Prostate gland (tissue), 2 donors: ENCODE measurements at regions not wholly inside any gene's neighbourhood (a gene's known extent, or its start where the extent isn't known, plus 50 kb on each side); places are given as distances from the start of the nearest gene placed in this dataset.
"Not testable (repeated sequence)": the region's sequence is repeated elsewhere in the genome, so short reads cannot be mapped to it uniquely, and the experiment has no call there.

Experiments
- DNase-seq: peaks from one replicate; pipeline ENCODE4 v3.0.0-alpha.2; 2019; ENCODE audit warnings: low spot score
- H3K27ac ChIP-seq, 2 donors: fragments of 200-600 bp; sonication (generic); 2 replicates each; pipeline ENCODE4 v1.5.1; 2017 to 2019
- H3K27me3 ChIP-seq: fragments of 200-600 bp; sonication (generic); replicated peaks from 2 replicates; pipeline ENCODE4 v1.5.1; 2019; ENCODE audit not compliant: insufficient read depth
- H3K36me3 ChIP-seq, 2 donors: fragments of 200-600 bp; sonication (generic); 1 replicate in 1 of 2; 2 replicates in 1 of 2; pipeline versions ENCODE4 v1.5.1 to v1.8.1; 2017 to 2019
- H3K4me1 ChIP-seq: fragments of 200-600 bp; sonication (generic); replicated peaks from 2 replicates; pipeline ENCODE4 v1.5.1; 2019
- H3K4me3 ChIP-seq, 2 donors: fragments of 200-600 bp; sonication (generic); 2 replicates each; pipeline ENCODE4 v1.5.1; 2017 to 2019
- H3K9me3 ChIP-seq: fragments of 200-600 bp; sonication (generic); 2 replicates; pipeline ENCODE4 v1.5.1; 2017
- WGBS: methylation state at CpG from one replicate; pipeline ENCODE4 v1.1.5; 2018; 5-methylcytosine and 5-hydroxymethylcytosine counted together
- intact Hi-C: fragments of 100-400 bp; cut with DNase I; formaldehyde crosslinking; loops from one replicate; pipeline ENCODE4 v1.14.2; 2022

DNA sequence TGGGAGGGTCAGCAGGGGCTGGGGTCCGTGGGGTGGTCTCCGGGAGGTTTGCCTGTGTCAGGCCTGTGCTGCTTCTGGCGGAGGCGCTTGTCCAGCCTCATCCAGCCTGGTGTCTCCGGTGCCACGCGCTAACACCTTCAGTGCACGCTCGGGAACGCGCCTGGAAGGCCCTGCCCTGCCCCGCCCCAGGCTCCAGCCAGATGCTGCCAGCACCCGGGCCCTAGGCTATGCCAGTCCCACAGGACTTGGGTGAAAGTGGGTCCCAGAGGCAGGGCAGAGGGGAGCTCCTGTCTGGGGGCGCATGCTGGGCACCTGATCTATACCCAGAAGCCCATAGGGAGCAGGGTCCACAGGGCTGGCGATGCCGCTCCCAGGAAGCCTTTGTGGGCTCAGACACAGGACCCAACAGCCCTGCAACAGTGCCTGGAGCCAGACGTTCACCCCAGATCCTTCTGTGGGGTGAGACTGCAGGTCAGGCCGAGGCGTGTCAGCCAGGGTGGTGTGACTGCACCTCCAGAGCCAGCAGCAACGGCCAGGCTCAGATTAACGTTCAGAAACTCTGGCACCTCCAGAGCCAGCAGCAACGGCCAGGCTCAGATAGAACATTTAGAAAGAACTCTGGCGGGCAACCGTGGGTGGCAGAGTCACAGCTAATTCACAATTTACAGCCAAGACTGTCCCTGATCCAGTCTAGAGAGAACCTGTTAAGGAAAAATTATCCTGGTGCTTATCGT is 5423.2 kb upstream of the TPTE start:
- H3K27ac ChIP-seq, H3K36me3 ChIP-seq, H3K4me3 ChIP-seq, intact Hi-C loops, H3K4me1 ChIP-seq, DNase-seq, H3K9me3 ChIP-seq, H3K27me3 ChIP-seq: not testable (repeated sequence)
- 82% methylated on average over 4 of the region's 25 CpGs for WGBS

DNA sequence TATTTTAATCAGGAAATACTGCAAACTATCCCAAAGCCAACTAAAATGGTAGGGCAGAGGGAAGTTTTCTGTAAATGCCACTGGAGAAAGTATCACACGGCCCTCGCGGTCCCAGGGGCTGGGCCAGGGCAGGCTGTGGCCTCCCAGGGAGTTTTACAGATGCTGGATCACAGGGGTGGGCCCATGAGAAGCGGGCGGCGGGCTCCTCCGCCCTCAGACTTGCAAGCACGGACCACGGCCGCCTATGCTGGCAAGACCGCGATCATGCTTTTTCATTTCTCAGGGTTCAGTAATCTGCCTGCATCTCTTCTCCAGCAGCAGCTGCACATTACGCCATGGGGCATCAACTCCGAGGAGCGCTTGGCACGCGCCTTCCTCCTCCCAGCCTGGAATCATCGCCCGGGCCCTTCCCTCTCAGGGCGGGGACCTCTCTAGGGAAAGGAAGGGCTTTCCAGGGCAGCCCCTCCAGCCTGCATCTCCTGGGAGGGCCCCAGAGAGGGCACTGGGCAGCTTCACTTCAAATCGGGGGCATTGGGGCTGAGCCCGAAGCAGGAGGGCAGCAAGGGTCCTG is 5420.7 kb upstream of the TPTE start:
- H3K27ac ChIP-seq, H3K27me3 ChIP-seq, H3K9me3 ChIP-seq, DNase-seq, H3K36me3 ChIP-seq, H3K4me3 ChIP-seq, H3K4me1 ChIP-seq, intact Hi-C loops: not testable (repeated sequence)
- no CpG with 5 or more reads among the region's 22 CpGs for WGBS

DNA sequence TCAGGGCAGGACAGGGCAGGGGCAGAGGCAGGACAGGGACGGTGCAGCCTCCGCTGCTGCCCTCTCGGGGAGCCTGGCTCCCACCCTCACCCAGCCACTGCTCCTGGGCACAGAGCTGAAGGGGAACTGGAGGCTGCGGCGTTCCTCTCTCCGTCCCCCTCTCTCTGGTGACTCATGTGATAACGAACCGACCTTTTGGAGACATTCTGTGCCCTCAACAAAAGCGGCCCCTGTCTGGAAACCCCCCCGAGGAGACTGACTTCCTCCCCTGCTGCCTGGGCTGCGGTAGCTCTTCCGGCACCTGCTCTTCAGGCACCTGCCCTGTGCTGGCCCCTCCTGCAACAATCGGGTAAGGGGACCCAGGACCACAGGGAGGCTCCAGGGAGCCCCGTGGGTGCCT is 5419.6 kb upstream of the TPTE start:
- H3K9me3 ChIP-seq, H3K36me3 ChIP-seq, H3K4me3 ChIP-seq, H3K4me1 ChIP-seq, H3K27ac ChIP-seq, intact Hi-C loops, DNase-seq, H3K27me3 ChIP-seq: not testable (repeated sequence)
- 50% methylated on average over 2 of the region's 14 CpGs for WGBS

DNA sequence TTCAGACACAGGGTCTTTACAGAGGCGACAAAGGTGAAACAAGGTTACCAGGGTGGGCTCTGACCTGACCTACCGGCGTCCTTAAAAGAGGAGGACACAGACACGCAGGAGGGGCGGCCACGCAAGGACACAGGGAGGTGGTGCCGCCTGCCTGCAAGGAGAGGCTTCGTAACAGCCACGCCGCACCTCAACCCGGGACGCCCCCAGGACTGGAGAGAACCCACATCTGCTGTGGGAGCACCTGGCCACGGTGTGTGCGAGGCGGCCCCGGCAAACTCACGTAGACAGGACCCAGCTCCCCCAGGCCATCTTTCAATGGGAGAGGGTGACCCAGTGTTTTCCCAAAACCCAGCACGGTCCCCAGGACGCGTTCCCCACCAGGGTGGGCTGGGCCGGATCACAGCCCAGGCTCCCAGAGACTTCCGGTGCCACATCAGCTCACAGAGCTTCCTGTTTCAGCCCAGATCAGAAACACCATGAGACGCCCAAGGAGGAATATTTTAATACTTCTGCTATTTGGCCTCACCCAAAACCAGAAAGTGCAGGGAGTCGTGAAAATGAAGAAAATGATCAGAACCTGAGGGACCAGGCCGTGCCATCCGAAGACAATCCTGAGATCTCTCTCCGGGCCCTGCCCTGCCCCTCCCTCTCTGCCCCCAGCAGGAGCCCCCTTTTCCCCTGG is 5417.4 kb upstream of the TPTE start:
- H3K27me3 ChIP-seq, DNase-seq, H3K27ac ChIP-seq, H3K9me3 ChIP-seq, H3K36me3 ChIP-seq, intact Hi-C loops, H3K4me1 ChIP-seq, H3K4me3 ChIP-seq: not testable (repeated sequence)
- 76% methylated on average over 4 of the region's 27 CpGs for WGBS

DNA sequence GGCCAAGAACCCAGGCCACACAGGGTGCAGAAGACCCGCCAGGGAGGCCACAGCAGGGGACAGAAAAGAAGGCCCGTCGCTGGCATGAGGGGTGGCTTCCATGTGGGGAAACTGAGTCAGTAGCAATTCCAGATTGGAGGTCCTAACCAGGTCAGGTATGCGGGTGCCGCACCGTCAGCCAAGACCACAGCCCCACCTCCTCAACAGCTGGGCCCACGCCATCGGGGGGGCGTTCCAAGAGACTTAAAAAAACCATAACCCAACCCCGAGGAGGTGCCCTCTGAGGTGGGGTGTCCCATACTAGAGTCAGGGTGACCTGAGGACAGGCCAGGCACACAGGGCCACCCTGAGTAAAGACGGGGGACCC is 5416.8 kb upstream of the TPTE start:
- no CpG with 5 or more reads among the region's 11 CpGs for WGBS
- intact Hi-C loops, DNase-seq: not testable (repeated sequence)

DNA sequence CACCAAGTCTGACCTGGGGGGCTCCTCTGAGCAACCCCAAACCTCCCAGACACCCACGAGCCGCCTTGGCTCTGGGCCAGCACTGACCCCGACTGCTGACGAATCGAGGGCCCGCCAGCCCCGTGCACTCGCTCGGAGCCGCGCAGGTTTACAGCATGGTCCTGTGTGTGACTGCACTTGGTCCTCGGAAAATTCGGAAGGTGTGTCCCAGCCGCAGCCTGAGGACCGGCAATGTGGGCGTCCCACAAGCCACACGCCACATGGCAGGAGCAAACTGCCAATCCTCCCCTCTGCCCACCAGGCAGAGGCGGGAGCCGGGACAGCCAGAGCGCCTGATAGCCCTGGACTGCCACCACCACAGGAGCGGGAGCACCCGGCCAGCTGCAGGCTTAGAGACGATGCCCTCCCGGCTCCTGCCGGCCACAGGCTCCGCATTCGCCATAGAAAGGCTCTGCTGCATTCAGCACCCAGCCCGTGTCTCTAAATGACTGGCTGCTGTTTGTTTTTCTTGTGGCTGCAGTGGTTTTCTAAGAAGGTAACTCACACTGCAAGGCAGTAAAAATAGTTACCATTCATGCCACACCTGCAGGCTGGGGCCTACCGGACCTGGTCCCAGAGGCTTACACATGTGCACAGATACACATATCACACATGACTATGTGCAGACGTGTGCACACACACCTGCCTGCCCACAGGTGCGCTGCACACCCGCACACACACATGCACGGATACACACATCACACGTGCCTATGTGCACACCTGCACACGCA is 5415.3 kb upstream of the TPTE start:
- H3K4me3 ChIP-seq, DNase-seq, H3K36me3 ChIP-seq, H3K9me3 ChIP-seq, intact Hi-C loops, H3K27me3 ChIP-seq, H3K27ac ChIP-seq, H3K4me1 ChIP-seq: not testable (repeated sequence)
- WGBS = no CpG with 5 or more reads among the region's 35 CpGs

More for the DNA sequence above, 5416.8 kb upstream of the TPTE start:
- not testable (repeated sequence) for H3K27me3 ChIP-seq, H3K9me3 ChIP-seq, H3K27ac ChIP-seq, H3K4me1 ChIP-seq, H3K4me3 ChIP-seq, H3K36me3 ChIP-seq

DNA sequence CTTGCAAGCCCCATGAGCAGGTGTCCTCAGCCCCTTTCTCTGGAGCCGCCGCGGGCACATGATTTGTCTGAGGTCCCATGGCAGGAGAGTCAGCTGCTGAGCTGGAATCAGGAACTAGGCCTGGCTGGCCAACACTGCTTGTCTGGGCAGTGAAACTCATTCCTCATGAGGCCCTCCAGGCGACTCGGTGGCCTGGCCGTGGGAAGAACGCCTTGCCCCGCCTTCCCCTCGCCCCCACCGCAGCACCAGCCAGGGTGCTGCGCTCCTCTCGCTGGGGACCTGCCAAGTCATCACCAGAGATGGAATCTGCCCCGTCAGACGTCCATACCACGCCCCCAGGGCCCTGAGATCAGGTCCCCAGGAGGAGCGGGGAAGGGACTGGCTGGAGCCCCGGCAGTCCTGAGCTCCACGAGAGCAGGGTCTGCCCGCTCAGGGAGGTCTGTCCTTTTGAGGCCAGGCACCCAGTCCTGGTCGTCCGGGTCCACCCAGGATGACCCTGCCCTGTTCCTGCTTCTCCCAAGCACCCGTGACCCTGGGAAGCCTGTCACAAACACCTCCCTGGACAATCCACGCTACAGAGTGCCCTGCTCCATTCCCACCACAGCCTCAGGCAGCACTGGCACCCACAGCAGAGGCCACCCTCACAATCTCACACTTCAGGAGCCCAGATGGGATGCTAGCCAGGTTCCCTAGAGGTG is 5414.5 kb upstream of the TPTE start:
- H3K4me1 ChIP-seq, H3K27me3 ChIP-seq, H3K36me3 ChIP-seq, H3K4me3 ChIP-seq, intact Hi-C loops, DNase-seq, H3K9me3 ChIP-seq, H3K27ac ChIP-seq: not testable (repeated sequence)
- WGBS = no CpG with 5 or more reads among the region's 23 CpGs

DNA sequence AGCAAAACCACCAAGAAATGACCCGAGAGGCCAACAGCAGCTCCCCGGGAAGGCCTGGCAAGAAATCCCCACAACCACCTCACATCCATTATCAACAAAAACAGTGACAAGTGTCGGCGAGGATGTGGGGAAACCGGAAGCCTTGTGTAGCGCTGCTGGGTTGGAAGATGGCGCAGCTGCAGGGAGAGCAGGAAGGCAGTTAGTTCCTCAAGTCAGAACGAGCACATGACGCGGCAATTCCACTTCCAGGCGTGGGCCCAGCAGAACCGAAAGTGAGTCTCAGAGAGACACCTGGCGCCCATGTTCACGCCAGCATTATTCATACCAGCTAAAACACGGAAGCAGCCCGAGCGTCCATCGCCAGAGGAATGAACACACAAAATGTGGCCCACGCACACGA is 5413.7 kb upstream of the TPTE start:
- intact Hi-C loops, H3K27ac ChIP-seq, H3K27me3 ChIP-seq, H3K4me1 ChIP-seq, DNase-seq, H3K4me3 ChIP-seq, H3K9me3 ChIP-seq, H3K36me3 ChIP-seq: not testable (repeated sequence)
- WGBS = no CpG with 5 or more reads among the region's 20 CpGs

DNA sequence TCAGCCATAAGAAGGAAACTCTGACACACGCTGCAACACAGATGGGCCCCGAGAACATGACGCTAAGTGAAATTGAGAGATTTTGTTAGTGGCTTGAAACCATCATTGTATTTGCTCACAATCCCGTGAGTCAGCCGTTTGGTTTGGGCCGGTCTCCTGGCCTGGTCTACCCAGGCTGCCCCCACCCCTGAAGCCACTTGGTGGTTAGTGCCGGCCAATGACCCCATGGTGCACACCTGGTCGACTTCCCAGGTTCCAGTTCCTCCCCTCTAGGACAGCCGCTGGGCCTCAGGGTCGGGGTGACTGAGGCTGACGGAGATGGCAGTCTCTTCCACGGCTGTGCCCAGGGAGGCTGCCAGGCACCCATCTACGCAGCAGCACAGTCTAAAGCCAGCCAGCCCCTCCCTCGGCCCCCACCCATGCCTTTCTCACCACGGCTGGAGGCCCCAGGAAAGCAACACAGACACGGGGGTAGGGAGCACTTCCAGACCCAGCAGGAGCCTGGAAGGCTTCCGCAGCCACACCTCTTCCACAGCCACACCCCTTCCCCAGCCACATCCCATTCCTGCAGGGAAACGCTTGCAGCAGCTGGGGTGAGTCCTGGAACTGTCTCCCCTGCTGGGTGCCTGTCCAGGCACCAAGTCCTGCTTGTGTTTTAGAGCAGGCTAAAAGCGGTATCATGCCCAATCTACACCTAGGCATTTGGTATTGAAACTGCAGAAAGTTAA is 5413.2 kb upstream of the TPTE start:
- intact Hi-C loops = not testable (repeated sequence)
- WGBS = 29% methylated on average over 6 of the region's 19 CpGs

DNA sequence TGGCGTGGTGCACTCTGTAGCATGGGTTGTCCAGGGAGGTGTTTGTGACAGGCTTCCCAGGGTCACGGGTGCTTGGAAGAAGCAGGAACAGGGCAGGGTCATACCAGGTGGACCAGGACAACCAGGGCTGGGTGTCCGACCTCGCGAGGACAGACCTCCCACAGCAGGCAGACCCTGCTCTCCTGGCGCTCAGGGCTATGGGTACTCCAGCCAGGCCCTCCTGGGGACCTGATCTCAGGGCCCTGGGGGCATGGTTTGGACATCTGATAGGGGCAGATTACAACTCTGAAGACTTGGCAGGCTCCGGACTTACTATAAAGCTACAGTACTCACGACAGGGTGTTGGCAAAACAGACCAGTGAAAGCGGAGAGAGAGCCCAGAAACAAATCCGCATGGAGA is 5410.2 kb upstream of the TPTE start:
- H3K4me3 ChIP-seq, intact Hi-C loops, H3K27ac ChIP-seq, H3K36me3 ChIP-seq, H3K27me3 ChIP-seq, H3K9me3 ChIP-seq, DNase-seq, H3K4me1 ChIP-seq: not testable (repeated sequence)
- 100% methylated on average over 5 of the region's 10 CpGs for WGBS

More for the DNA sequence above, 5413.2 kb upstream of the TPTE start:
- H3K27ac ChIP-seq, H3K27me3 ChIP-seq, H3K4me3 ChIP-seq, H3K9me3 ChIP-seq, DNase-seq, H3K36me3 ChIP-seq, H3K4me1 ChIP-seq: not testable (repeated sequence)

DNA sequence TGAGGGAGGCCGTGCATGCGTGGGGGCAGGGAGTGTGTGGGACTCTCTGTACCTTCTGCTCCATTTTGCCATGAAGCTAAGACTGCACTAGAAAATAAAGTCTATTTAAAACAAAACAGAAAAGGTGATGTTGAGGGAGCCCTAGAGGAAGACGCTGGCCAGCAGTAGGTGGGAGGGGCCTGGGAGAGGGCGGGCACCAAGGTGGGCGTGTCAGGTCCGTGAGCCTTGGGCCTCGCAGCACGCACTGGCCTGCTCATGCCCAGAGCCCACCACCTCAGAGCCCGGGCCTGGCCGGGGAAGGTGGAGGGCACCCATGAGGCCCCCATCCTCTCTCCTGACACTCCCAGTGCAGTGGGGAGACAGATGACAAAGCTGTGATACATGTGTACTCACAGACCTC is 5408.3 kb upstream of the TPTE start:
- WGBS = no CpG with 5 or more reads among the region's 10 CpGs
- H3K27ac ChIP-seq, DNase-seq, H3K4me1 ChIP-seq, intact Hi-C loops, H3K9me3 ChIP-seq, H3K36me3 ChIP-seq, H3K4me3 ChIP-seq, H3K27me3 ChIP-seq: not testable (repeated sequence)
